ENCODE measurements at regions not wholly inside any gene's neighbourhood (a gene's known extent, or its start where the extent isn't known, plus 50 kb on each side); places are given as distances from the start of the nearest gene placed in this dataset.

- no peak for DNase-seq
- Histone ChIP-seq H3K9me3 (ENCODE audit: control insufficient read depth, low read length) (no peaks in the 10 kb centered on the region), H3K27ac (ENCODE audit: low read length) (no peak overlapping the region), H3K4me3 (ENCODE audit: low read length) (no peak overlapping the region), H3K4me1 (ENCODE audit: control insufficient read depth, insufficient read depth, low read length) (no peaks in the 10 kb centered on the region), H3K27me3 (ENCODE audit: control insufficient read depth, insufficient read depth) (no peaks in the 10 kb centered on the region)
- 91% methylated on average over 6 of the region's 6 CpGs for WGBS
- intact Hi-C loops (cut with DNase I) = no loop called here
- no peak for ATAC-seq
Observed at GRCh38 chr10:27451054-27451453, 53.0 kb upstream of the RAB18 start.

GRCh38 chr10:27450225-27450624, 53.9 kb upstream of the RAB18 start:
- DNase-seq (no peak), ATAC-seq (no peak)
- H3K27me3 ChIP-seq (ENCODE audit: control insufficient read depth, insufficient read depth) = no peaks in the 10 kb centered on the region
- H3K4me3 ChIP-seq (ENCODE audit: low read length) = no peak overlapping the region
- H3K27ac ChIP-seq (ENCODE audit: low read length) = no peak overlapping the region
- intact Hi-C loops (cut with DNase I) = no loop called here
- no peaks in the 10 kb centered on the region for H3K9me3 ChIP-seq (ENCODE audit: control insufficient read depth, low read length)
- H3K4me1 ChIP-seq (ENCODE audit: control insufficient read depth, insufficient read depth, low read length) = no peaks in the 10 kb centered on the region

GRCh38 chr10:27449571-27449970, 54.5 kb upstream of the RAB18 start:
- intact Hi-C loops (cut with DNase I) = loop anchor here in 2 of 4 donors (10.0 kb wide), 2 partner anchors 205 to 795 kb away; no protein-coding TSS in a partner anchor
- ATAC-seq (no peak), DNase-seq (no peak)
- H3K4me1 ChIP-seq (ENCODE audit: control insufficient read depth, insufficient read depth, low read length) = no peaks in the 10 kb centered on the region
- H3K27ac ChIP-seq (ENCODE audit: low read length) = no peak overlapping the region
- WGBS = 77% methylated on average over 4 of the region's 4 CpGs
- H3K9me3 ChIP-seq (ENCODE audit: control insufficient read depth, low read length) = no peaks in the 10 kb centered on the region
- H3K4me3 ChIP-seq (ENCODE audit: low read length) = no peak overlapping the region
- no peaks in the 10 kb centered on the region for H3K27me3 ChIP-seq (ENCODE audit: control insufficient read depth, insufficient read depth)

DNA sequence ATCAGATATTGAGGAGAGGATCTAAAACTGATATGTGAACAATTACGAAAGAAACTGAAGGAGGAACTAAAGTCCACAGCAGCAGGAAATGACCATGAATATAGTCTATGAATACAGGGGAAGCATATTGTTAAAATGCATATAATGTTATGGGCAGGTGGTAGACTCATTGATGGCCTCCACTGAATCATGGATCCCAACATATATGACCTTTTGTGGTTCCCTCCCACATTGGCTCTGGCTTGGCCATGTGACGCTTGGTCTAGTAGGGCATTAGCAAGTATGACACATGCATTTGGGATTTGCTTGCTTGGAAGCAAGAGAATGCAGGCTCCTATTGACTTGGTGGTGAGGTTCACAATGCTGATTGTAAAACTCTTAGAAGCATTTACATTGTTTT, 55.2 kb upstream of the RAB18 start:
- ATAC-seq = no peak

GRCh38 chr10:27447540-27447939, 56.6 kb upstream of the RAB18 start:
- ATAC-seq (no peak), DNase-seq (no peak)
- Histone ChIP-seq H3K4me3 (ENCODE audit: low read length) (no peak overlapping the region), H3K27ac (ENCODE audit: low read length) (no peak overlapping the region), H3K4me1 (ENCODE audit: control insufficient read depth, insufficient read depth, low read length) (no peaks in the 10 kb centered on the region), H3K27me3 (ENCODE audit: control insufficient read depth, insufficient read depth) (no peaks in the 10 kb centered on the region), H3K9me3 (ENCODE audit: control insufficient read depth, low read length) (no peaks in the 10 kb centered on the region)
- intact Hi-C loops (cut with DNase I) = loop anchor here in 2 of 4 donors (10.0 kb wide), 2 partner anchors 207 to 797 kb away; no protein-coding TSS in a partner anchor
- WGBS = 83% methylated on average over 3 of the region's 3 CpGs

More for the DNA sequence above, 55.2 kb upstream of the RAB18 start:
- Histone ChIP-seq H3K4me3 (ENCODE audit: low read length) (no peak overlapping the region), H3K27me3 (ENCODE audit: control insufficient read depth, insufficient read depth) (no peaks in the 10 kb centered on the region), H3K4me1 (ENCODE audit: control insufficient read depth, insufficient read depth, low read length) (no peaks in the 10 kb centered on the region), H3K9me3 (ENCODE audit: control insufficient read depth, low read length) (no peaks in the 10 kb centered on the region), H3K27ac (ENCODE audit: low read length) (no peak overlapping the region)
- 85% methylated on average over 2 of the region's 2 CpGs for WGBS
- intact Hi-C loops (cut with DNase I) = loop anchor here in 2 of 4 donors (10.0 kb wide), 2 partner anchors 206 to 796 kb away; no protein-coding TSS in a partner anchor
- DNase-seq = no peak

GRCh38 chr10:27446091-27446918, 57.8 kb upstream of the RAB18 start:
- ATAC-seq = peak in 1 of 2 donors; percentile 33
- Histone ChIP-seq H3K4me3 (ENCODE audit: low read length) (no peak overlapping the region), H3K9me3 (ENCODE audit: control insufficient read depth, low read length) (no peaks in the 10 kb centered on the region), H3K27me3 (ENCODE audit: control insufficient read depth, insufficient read depth) (no peaks in the 10 kb centered on the region), H3K4me1 (ENCODE audit: control insufficient read depth, insufficient read depth, low read length) (no peaks in the 10 kb centered on the region), H3K27ac (ENCODE audit: low read length) (no peak overlapping the region)
- 10% methylated on average over 5 of the region's 5 CpGs for WGBS
- intact Hi-C loops (cut with DNase I) = loop anchor here in 2 of 4 donors (10.0 kb wide), 2 partner anchors 208 to 798 kb away; no protein-coding TSS in a partner anchor
- no peak for DNase-seq

DNA sequence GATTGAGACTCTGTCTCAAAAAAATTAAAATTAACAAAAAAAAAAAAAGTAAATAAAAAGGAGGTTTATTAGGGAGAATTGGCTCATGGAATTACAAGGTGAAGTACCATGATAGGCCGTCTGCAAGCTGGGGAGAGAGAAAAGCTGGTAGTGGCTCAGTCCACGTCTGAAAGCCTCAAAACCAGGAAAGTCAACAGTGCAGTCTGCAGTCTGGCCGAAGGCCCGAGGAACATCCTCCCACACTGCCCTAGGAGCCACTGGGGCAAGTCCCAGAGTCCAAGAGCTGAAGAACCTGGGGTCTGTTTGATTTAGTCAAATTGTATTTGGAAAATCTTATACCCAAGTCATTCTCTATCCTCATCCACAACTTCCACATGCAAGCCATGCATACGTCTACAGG, 59.0 kb upstream of the RAB18 start:
- intact Hi-C loops (cut with DNase I) = loop anchor here in 2 of 4 donors (10.0 kb wide), 2 partner anchors 210 to 800 kb away; no protein-coding TSS in a partner anchor
- Histone ChIP-seq H3K27me3 (ENCODE audit: control insufficient read depth, insufficient read depth) (no peaks in the 10 kb centered on the region), H3K9me3 (ENCODE audit: control insufficient read depth, low read length) (no peaks in the 10 kb centered on the region), H3K4me3 (ENCODE audit: low read length) (no peak overlapping the region), H3K27ac (ENCODE audit: low read length) (no peak overlapping the region), H3K4me1 (ENCODE audit: control insufficient read depth, insufficient read depth, low read length) (no peaks in the 10 kb centered on the region)
- ATAC-seq (no peak), DNase-seq (no peak)
- 60% methylated on average over 5 of the region's 5 CpGs for WGBS

GRCh38 chr10:27440478-27440877, 63.6 kb upstream of the RAB18 start:
- intact Hi-C loops (cut with DNase I) = loop anchor here in 2 of 4 donors (10.0 kb wide), 2 partner anchors 214 to 804 kb away; no protein-coding TSS in a partner anchor
- H3K27me3 ChIP-seq (ENCODE audit: control insufficient read depth, insufficient read depth) = no peaks in the 10 kb centered on the region
- H3K4me1 ChIP-seq (ENCODE audit: control insufficient read depth, insufficient read depth, low read length) = no peaks in the 10 kb centered on the region
- H3K27ac ChIP-seq (ENCODE audit: low read length) = no peak overlapping the region
- H3K4me3 ChIP-seq (ENCODE audit: low read length) = no peak overlapping the region
- ATAC-seq (no peak), DNase-seq (no peak)
- WGBS = 28% methylated on average over 2 of the region's 2 CpGs
- H3K9me3 ChIP-seq (ENCODE audit: control insufficient read depth, low read length) = no peaks in the 10 kb centered on the region

DNA sequence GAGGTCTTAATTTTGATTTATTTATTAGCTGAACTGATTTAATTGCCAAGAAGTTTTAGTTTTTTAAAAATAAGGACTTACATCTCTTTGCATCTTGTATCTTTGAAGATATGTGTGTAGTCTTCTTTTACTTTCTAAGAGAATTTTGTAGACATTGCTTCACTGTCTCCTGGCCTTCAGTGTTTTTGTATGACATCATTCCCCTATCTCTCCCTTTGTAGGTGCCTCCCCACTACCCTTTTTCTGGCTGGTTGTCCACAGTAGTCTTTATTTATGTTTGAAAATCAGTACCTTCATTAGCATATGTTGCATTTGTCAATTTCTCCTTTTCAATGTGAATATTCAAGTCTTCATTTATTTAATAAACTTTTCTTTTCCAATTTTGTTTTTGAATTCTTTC, 64.1 kb upstream of the RAB18 start:
- intact Hi-C loops (cut with DNase I) = loop anchor here in 2 of 4 donors (10.0 kb wide), 2 partner anchors 215 to 805 kb away; no protein-coding TSS in a partner anchor
- no peak for ATAC-seq

DNA sequence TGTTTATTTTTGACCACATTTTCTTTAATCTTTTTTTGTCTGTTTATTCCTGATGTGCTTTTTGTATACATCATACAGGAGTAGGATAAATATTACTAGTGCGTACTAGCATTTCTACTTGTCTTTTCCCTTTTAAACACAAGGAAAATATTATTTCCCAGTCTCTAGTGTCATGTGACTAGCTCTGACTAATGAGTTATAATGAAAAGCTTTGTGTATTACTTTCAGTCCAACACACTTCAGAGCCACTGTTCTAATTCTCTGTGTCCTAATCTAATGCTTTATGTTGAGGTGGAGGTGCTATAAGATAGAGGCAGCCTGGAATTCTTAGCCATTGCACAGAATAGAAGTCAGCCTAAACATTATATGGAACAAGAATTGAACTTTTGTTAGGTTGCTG, 65.0 kb upstream of the RAB18 start:
- no peaks in the 10 kb centered on the region for H3K9me3 ChIP-seq (ENCODE audit: control insufficient read depth, low read length)
- ATAC-seq (no peak), DNase-seq (no peak)
- H3K4me3 ChIP-seq (ENCODE audit: low read length) = no peak overlapping the region
- no peaks in the 10 kb centered on the region for H3K4me1 ChIP-seq (ENCODE audit: control insufficient read depth, insufficient read depth, low read length)
- H3K27me3 ChIP-seq (ENCODE audit: control insufficient read depth, insufficient read depth) = no peaks in the 10 kb centered on the region
- intact Hi-C loops (cut with DNase I) = no loop called here
- H3K27ac ChIP-seq (ENCODE audit: low read length) = no peak overlapping the region
- 84% methylated on average over 1 of the region's 1 CpG for whole genome bisulfite sequencing

More for the DNA sequence above, 64.1 kb upstream of the RAB18 start:
- no peaks in the 10 kb centered on the region for H3K9me3 ChIP-seq (ENCODE audit: control insufficient read depth, low read length)
- H3K4me3 ChIP-seq (ENCODE audit: low read length) = no peak overlapping the region
- no peaks in the 10 kb centered on the region for H3K4me1 ChIP-seq (ENCODE audit: control insufficient read depth, insufficient read depth, low read length)
- H3K27ac ChIP-seq (ENCODE audit: low read length) = no peak overlapping the region
- H3K27me3 ChIP-seq (ENCODE audit: control insufficient read depth, insufficient read depth) = no peaks in the 10 kb centered on the region
- no peak for DNase-seq

GRCh38 chr10:27437775-27438174, 66.3 kb upstream of the RAB18 start:
- H3K9me3 ChIP-seq (ENCODE audit: control insufficient read depth, low read length) = no peaks in the 10 kb centered on the region
- H3K27me3 ChIP-seq (ENCODE audit: control insufficient read depth, insufficient read depth) = no peaks in the 10 kb centered on the region
- intact Hi-C loops (cut with DNase I) = no loop called here
- no peak overlapping the region for H3K4me3 ChIP-seq (ENCODE audit: low read length)
- ATAC-seq = no peak
- DNase-seq = no peak
- no peaks in the 10 kb centered on the region for H3K4me1 ChIP-seq (ENCODE audit: control insufficient read depth, insufficient read depth, low read length)
- no peak overlapping the region for H3K27ac ChIP-seq (ENCODE audit: low read length)
